Left colon (tissue), 2 donors: ENCODE measurements at regions not wholly inside any gene's neighbourhood (a gene's known extent, or its start where the extent isn't known, plus 50 kb on each side); places are given as distances from the start of the nearest gene placed in this dataset.
A peak's percentile ranks its signal among the peaks of the same experiment; 100 is the strongest.
"Not testable (repeated sequence)": the region's sequence is repeated elsewhere in the genome, so short reads cannot be mapped to it uniquely, and the experiment has no call there.

ENCODE experiments used
- ATAC-seq: fragments of 200-7000 bp; cut with Tn5 transposase; one replicate; pipeline ENCODE4 v1.9.1; 2020; ENCODE audit warnings: mild to moderate bottlenecking, moderate library complexity
- DNase-seq, 2 donors: peaks; one replicate each; pipeline ENCODE4 v3.0.0-alpha.2; 2020
- intact Hi-C, 2 donors: fragments of 100-400 bp; cut with DNase I in 1 of 2; cut with micrococcal nuclease in 1 of 2; formaldehyde crosslinking; loops; one replicate each; pipeline versions ENCODE4 v1.11.2 to v1.14.0; 2022; cut with DNase I, micrococcal nuclease
- donor health status: DM: no; HTN: no; CAD: no.
- donor health status: DM: yes; HTN: yes; CAD: no.

- intact Hi-C loops, result no loop called here
- DNase-seq, result no peak
- no peak for ATAC-seq
These were observed 231.7 kb downstream of the SIM1 start for GRCh38 chr6:100232781-100233573.

- DNase-seq, result no peak
- intact Hi-C loops, result no loop called here
- ATAC-seq, result no peak
These were observed 233.8 kb downstream of the SIM1 start for GRCh38 chr6:100230953-100231316.

GRCh38 chr6:100230115-100230952 lies 234.4 kb downstream of the SIM1 start:
- DNase-seq, result no peak
- intact Hi-C loops, result no loop called here
- ATAC-seq, result no peak

DNA sequence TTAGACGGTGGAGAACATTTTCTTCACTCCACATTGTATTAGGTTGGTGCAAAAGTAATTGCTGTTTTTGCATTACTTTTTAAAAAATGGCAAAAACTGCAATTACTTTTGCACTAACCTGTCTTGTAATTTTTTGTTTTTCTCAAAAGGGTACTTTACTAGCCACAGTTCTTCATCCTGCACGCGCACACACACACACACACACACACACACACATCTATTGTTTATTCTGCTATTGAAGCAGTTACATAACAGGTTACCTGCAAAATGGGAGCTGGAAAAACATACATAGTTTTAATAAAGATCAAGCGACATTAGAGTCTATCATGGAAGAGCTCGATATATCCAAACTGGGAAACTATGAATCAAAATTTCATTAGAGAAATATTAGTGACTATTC lies 235.2 kb downstream of the SIM1 start:
- ATAC-seq (no peak), DNase-seq (no peak)
- intact Hi-C loops, result no loop called here

DNA sequence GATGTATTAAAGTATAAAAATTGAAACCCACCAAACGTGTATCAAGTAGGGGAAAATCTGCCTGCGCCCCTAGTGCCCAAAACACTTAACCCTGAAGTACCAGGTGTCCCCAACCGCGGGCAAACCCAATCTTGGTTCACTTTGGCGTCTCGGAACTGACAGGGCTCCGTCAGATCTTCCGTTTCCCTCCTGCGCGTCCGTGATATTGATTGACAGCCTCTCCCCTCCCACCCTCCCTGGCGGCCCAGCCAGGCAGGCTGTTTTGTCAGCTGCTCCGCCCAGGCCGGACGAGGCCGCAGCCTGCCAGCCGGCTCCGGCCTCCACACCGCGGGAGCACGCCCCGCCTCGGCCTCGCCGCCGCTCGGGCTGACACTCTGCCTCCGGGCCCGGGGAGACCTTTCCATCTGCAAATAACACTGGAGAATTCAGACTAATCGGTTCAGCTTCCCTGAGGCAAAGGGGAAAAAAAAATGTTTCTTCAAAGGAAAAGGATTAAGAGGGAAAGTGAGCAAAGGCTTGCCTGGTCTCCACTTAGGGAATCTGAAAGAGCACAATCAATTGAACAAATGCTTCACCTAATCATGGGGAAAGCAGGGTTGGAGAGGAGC lies 234.9 kb upstream of the MCHR2 start:
- intact Hi-C loops, result no loop called here
- peak; percentile 71 to 77 for DNase-seq
- ATAC-seq, result peak; percentile 100

DNA sequence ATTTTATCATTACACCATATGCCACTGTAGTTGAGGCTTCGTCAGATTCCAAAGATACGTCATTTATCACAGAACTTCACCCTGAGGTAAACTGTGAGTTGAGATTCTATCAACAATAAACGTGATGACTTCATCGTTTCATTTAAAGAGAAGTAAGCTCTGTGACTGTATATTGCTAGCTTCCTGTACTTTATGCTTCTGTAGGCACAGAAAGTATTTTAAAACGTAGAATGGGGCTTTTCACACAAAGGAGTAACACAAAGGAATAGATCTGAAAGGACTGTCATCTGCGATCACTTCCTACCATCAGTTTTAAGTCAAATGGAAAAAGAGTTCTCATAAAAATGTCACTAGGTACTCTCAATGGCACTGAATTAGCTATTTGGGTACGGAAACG lies 234.4 kb upstream of the MCHR2 start:
- DNase-seq (no peak), ATAC-seq (peak; percentile 51)
- intact Hi-C loops, result no loop called here

- DNase-seq, result no peak
- no peak for ATAC-seq
- intact Hi-C loops, result no loop called here
These were observed 232.8 kb upstream of the MCHR2 start for GRCh38 chr6:100226811-100227210.

DNA sequence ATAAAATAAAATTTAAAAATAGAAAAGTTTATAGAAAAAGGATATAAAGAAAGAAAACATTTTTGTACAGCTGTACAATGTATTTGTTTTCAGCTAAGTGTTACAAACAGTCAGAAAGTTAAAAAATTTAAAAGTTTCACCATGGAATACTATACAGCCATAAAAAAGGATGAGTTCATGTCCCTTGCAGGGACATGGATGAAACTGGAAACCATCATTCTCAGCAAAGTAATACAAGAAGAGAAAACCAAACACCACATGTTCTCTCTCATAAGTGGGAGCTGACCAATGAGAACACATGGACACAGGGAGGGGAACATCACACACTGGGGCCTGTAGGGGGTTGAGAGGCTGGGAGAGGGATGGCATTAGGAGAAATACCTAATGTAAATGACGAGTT lies 229.9 kb upstream of the MCHR2 start:
- ATAC-seq, DNase-seq, intact Hi-C loops: not testable (repeated sequence)

GRCh38 chr6:100220543-100220942 lies 226.5 kb upstream of the MCHR2 start:
- intact Hi-C loops, result no loop called here
- ATAC-seq, result no peak
- no peak for DNase-seq

- no peak for ATAC-seq
These were observed 223.4 kb upstream of the MCHR2 start for GRCh38 chr6:100217225-100218012.

GRCh38 chr6:100216760-100217159 lies 222.7 kb upstream of the MCHR2 start:
- intact Hi-C loops, result no loop called here
- no peak for DNase-seq
- ATAC-seq, result no peak

More at GRCh38 chr6:100217225-100218012, 223.4 kb upstream of the MCHR2 start:
- intact Hi-C loops, result no loop called here
- no peak for DNase-seq

DNA sequence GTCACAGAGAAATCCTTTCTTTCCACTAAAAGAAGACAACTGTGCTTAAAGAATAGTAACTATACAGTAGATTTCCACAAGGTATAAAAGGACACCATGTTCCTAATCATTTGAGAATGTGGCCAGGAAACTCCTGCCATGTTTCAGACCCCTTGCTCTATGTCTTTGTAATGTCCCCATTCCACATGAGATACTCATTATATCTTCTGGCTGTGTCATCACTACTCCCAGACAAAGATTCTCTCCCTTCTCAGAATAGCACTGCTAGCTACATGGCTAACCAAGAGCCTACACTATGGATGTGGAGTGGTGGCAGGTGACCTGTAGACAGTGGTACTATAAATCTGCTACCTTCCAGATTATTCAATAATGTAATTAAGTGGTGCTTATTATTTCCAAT lies 218.1 kb upstream of the MCHR2 start:
- no peak for DNase-seq
- intact Hi-C loops, result no loop called here
- ATAC-seq, result no peak

DNA sequence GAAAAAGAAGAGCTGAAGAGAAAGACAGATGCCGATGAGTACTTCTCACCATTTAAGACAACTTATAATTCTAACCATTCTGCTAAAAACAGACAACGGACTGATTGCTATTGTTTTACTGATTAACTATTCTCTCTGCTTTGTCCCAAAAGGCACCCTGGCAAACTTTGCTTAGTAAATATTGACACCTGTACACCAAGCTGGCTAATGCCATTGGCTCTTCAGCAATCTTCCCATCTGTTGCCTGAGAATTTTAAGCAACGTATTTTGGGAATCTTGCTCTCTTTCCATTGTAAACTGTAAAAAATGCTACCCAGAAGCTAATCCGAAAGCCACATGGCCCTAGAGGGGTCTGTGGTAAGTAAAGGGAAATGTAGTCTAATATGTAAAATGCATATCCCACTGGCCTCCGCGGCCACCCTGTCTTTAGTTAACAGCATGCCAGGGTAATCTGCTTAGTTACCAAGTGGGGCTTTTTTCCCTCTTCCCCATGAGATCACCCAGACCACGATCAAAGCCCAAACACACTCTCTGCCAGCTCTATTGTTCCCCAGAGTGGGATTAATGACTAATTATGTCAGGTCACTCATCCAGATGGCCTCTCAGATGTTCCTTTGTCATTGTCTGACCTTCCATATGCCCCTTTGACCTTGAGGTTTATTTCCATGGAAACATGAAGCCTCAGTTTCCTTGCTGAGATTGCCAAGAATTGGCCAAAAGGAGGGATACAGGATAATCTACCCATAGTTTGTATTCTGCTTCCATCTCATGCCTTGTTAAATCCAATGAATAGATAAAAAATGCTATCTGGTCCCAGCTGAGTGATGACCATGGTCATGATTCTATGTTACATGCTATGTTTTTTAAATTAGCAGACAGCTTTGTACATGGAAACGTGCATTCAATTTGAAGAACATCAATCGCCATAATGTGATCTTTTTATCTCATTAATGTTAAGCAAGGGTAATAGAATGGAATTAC lies 216.4 kb upstream of the MCHR2 start:
- intact Hi-C loops, result no loop called here
- DNase-seq (no peak), ATAC-seq (no peak)

DNA sequence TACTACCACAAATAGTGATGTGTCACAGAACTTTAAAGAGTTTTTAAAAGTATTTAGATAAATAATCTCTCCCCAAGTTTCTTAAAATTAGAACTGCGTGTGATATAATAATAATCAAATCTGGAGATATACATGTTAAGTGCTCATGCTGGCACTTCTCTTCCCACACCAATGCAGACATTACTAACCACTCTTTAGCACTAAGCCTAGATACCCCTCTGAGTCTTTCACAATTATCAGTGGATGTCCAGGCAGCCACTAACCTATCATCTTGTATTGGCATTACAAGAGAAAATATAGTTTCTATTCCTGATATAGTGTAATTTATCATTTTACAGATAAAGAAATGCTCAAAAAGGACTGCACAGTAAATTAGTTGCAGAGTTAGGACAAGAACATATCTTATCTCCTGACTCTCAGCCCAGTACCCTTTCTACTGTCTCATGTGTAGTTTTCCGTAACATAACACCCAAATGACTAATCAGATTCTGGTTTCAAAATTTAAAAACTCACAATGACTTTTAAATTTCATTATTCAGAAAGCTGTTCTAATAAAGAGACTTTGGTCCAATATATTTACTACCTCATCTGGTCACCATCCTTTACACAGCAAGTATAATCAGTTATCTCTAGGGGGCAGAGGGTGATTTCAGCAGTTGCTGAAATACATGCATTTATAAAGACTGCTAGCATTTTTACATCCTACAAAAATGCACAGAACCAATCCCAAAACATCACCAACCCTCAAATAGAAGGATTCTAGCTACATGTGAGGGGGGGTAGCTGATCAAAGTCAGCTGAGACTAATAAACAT lies 215.5 kb upstream of the MCHR2 start:
- intact Hi-C loops, result no loop called here
- ATAC-seq (no peak), DNase-seq (no peak)

DNA sequence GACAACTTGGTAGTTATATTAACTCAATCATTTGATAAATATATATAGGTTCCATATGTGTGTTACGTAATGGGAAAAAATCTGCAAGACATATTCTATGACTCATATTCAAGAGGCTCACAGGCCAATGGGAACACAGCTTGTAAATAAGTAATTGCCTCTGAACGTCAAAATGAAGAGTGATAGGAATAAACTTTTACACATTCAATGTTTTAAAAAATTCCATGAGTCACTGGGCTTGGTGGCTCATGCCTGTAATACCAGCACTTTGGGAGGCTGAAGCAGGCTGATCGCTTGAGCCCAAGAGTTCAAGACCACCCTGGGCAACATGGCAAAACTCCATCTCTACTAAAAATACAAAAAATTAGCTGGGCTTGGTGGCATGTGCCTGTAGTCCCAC lies 209.4 kb upstream of the MCHR2 start:
- DNase-seq (no peak), ATAC-seq (no peak)
- intact Hi-C loops, result no loop called here

- intact Hi-C loops, result no loop called here
- DNase-seq, result no peak
- no peak for ATAC-seq
These were observed 208.6 kb upstream of the MCHR2 start for GRCh38 chr6:100202417-100203194.
